HFFc6 (cell line): ENCODE measurements at regions not wholly inside any gene's neighbourhood (a gene's known extent, or its start where the extent isn't known, plus 50 kb on each side); places are given as distances from the start of the nearest gene placed in this dataset.
A peak's percentile ranks its signal among the peaks of the same experiment; 100 is the strongest.

ENCODE experiments used
- DNase-seq: peaks from one replicate; pipeline ENCODE4 v3.0.0-alpha.2; 2018
- H3K27ac Mint-ChIP-seq: 2 replicates; pipeline ENCODE4 v1.8.0; 2020; ENCODE audit warnings: mild to moderate bottlenecking, mixed read lengths
- H3K27me3 Mint-ChIP-seq: 2 replicates; pipeline ENCODE4 v1.8.0; 2021; ENCODE audit warnings: mild to moderate bottlenecking, moderate library complexity, mixed read lengths; ENCODE audit not compliant: insufficient read depth
- H3K36me3 Mint-ChIP-seq: 2 replicates; pipeline ENCODE4 v1.8.0; 2021; ENCODE audit warnings: low read depth, mixed read lengths
- H3K4me1 Mint-ChIP-seq: 2 replicates; pipeline ENCODE4 v1.8.0; 2020; ENCODE audit warnings: low read depth, mixed read lengths
- H3K4me3 Mint-ChIP-seq: 2 replicates; pipeline ENCODE4 v1.8.0; 2020; ENCODE audit warnings: mild to moderate bottlenecking, moderate library complexity, mixed read lengths
- H3K9me3 Mint-ChIP-seq: 2 replicates; pipeline ENCODE4 v1.8.0; 2020; ENCODE audit warnings: mild to moderate bottlenecking, mixed read lengths
- TF ChIP-seq, protein P1 (sequence below): fragments of 200-600 bp; sonication (generic); IDR thresholded peaks from 2 replicates; pipeline ENCODE4 v1.5.0; 2021; ENCODE audit warnings: antibody characterized with exemption, mild to moderate bottlenecking

DNA sequence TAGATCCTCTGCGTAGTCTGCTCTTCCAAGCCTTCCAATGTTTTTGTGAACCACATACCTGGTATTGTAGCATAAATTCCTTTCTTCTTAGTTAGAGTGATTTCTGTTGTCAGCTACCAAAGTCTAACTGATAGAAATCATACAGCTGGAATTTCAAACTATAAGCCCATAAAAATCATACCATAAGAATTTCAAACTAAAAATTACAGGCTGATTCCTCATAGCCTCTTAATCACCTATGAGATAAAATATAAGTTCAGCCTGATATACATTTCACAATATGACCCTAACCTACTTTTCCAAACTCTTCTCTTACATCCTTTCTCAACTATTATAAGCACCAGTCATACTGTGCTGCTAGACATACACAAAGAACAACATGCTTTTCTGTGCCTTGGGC lies 64.8 kb downstream of the PTHLH start:
- no peaks in the 10 kb centered on the region; the same call in 1 of the 2 replicates for H3K27me3 Mint-ChIP-seq
- no peak overlapping the region; the same call in 1 of the 2 replicates for H3K27ac Mint-ChIP-seq
- peaks cover 30% of the 10 kb centered on the region for H3K4me1 Mint-ChIP-seq
- peak overlapping the region; percentile 42; the same call in 1 of the 2 replicates for H3K4me3 Mint-ChIP-seq
- peaks cover 4% of the 10 kb centered on the region; the same call in 1 of the 2 replicates for H3K9me3 Mint-ChIP-seq
- DNase-seq: no peak
- no peaks in the 10 kb centered on the region for H3K36me3 Mint-ChIP-seq
- TF ChIP-seq, protein P1, sequence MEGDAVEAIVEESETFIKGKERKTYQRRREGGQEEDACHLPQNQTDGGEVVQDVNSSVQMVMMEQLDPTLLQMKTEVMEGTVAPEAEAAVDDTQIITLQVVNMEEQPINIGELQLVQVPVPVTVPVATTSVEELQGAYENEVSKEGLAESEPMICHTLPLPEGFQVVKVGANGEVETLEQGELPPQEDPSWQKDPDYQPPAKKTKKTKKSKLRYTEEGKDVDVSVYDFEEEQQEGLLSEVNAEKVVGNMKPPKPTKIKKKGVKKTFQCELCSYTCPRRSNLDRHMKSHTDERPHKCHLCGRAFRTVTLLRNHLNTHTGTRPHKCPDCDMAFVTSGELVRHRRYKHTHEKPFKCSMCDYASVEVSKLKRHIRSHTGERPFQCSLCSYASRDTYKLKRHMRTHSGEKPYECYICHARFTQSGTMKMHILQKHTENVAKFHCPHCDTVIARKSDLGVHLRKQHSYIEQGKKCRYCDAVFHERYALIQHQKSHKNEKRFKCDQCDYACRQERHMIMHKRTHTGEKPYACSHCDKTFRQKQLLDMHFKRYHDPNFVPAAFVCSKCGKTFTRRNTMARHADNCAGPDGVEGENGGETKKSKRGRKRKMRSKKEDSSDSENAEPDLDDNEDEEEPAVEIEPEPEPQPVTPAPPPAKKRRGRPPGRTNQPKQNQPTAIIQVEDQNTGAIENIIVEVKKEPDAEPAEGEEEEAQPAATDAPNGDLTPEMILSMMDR: no peak

DNA sequence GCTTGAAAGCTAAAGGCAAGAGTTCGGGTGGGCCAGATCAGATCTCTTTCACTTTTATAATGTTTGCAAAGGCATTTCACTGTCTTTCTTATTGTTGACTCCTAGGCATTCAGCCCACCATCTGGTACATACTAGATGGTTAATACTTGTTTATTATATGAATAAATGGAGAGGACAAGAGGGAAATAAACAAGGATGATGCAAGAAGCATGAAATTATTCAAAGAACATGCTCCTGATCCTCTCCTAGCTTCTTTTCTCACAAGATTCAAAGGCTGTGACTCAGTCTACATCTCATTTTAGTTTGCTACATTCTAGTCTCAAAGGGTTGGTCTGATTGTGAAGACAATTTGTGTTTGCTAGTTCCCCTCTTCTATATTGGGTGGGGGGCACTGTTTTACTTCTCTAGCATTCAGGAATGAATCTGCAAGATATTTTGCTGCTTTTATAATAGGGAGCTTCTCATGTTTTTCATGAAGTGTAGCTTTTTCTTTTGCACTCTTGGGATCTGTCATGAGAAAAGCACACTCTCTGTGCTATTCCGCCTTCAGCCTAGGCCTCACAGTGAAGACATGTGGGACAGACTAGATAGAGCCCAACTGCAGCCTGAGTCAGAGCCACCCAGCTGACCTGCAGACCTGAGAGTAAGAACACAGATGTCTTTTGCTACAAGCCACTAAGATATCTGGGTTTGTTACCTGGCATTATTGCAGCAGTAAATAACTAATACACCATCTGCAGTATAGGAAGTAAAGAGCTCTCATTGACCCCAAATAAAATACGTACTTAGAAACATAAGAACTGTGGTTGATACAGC lies 65.7 kb downstream of the PTHLH start:
- DNase-seq: no peak
- peaks cover 4% of the 10 kb centered on the region; the same call in 1 of the 2 replicates for H3K9me3 Mint-ChIP-seq
- TF ChIP-seq, protein P1: no peak
- H3K36me3 Mint-ChIP-seq: no peaks in the 10 kb centered on the region
- H3K4me3 Mint-ChIP-seq: no peak overlapping the region
- no peaks in the 10 kb centered on the region; the same call in 1 of the 2 replicates for H3K27me3 Mint-ChIP-seq
- H3K4me1 Mint-ChIP-seq: peaks cover 30% of the 10 kb centered on the region
- H3K27ac Mint-ChIP-seq: 0 out of 2 replicates have a peak overlapping the region, but pooled peaks have one; percentile 10

DNA sequence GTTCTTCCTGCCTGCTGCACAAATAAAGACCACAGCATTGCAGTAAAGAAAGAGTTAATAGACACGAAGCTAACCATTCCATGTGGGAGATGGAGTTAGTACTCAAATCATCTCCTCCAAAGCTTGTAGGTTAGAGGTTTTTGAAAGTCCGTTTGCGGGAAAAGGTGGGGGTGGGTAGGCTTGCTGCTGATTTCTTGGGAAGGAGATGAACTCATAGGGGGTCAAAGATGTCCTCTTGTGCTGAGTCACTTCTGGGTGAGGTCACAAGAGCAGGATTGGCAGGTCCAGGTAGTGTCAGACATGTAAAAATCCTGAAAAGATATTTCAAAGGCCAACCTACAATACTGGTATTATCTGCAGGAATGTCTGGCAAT lies 66.4 kb downstream of the PTHLH start:
- Mint-ChIP-seq H3K4me3 (no peak overlapping the region), H3K4me1 (peaks cover 30% of the 10 kb centered on the region)
- TF ChIP-seq, protein P1: no peak

DNA sequence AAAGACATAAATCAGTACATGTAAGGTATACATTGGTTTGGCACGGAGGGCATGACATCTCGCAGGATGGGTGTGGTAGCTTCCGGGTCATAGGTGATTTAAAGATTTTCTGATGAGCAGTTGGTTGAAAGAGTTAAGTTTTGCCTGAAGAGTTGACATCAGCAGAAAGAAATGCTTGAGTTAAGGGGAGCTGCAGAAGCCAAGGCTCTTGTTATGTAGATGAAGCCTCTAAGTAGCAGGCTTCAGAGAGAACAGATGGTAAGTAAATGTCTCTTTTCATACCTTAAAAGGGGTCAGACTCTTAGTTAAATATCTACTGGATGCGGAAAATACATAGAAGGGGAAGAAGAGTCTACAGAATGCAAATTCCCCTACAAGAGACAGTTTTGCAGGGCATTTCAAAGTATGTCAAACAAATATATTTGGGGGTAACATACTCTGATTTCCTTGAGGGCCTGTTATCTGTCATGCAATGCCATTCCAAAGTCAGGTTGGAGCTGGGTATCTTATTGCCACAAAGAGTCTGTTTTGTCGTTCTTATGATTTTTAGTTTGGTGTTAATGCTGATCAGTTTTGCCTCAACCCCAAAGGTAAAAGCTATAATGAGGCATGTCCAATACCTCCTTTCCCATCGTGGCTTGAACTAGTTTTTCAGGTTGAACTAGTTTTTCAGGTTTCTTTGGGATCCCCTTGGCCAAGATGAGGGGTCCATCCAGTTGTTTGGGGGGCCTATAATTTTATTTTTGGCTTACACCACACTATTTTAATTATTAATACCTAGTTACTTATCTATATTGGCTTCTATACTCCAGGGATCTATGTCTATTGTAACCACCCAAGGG lies 67.0 kb downstream of the PTHLH start:
- Mint-ChIP-seq H3K9me3 (peaks cover 4% of the 10 kb centered on the region; the same call in 1 of the 2 replicates), H3K4me1 (peaks cover 30% of the 10 kb centered on the region), H3K4me3 (no peak overlapping the region), H3K36me3 (no peaks in the 10 kb centered on the region), H3K27me3 (no peaks in the 10 kb centered on the region; the same call in 1 of the 2 replicates), H3K27ac (no peak overlapping the region)
- DNase-seq: no peak
- TF ChIP-seq, protein P1: no peak

More for the DNA sequence above, 66.4 kb downstream of the PTHLH start:
- DNase-seq: no peak
- Mint-ChIP-seq H3K36me3 (no peaks in the 10 kb centered on the region), H3K9me3 (peaks cover 4% of the 10 kb centered on the region; the same call in 1 of the 2 replicates), H3K27ac (no peak overlapping the region), H3K27me3 (no peaks in the 10 kb centered on the region; the same call in 1 of the 2 replicates)

DNA sequence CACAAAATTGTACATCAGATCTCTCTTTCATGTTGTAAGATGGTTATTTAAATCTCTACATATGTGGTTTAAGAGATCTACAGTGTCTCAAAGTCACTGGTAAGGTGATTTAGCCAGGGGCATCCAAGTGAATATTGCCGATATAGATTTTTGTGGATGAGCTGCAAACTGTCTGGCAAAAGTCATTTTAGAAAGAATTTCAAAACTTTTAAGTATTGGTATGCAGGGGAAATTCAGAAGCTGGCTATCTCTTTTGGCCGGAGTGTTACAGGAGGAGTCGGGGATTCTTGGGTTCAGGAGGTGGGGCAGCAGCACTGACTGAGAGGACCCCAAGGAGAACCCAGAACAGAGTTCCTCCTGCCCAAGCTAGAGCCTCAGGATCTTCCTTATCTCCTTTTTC lies 69.9 kb downstream of the PTHLH start:
- Mint-ChIP-seq H3K36me3 (no peaks in the 10 kb centered on the region), H3K4me3 (no peak overlapping the region), H3K27ac (no peak overlapping the region), H3K9me3 (peaks cover 4% of the 10 kb centered on the region; the same call in 1 of the 2 replicates), H3K27me3 (no peaks in the 10 kb centered on the region), H3K4me1 (peaks cover 42% of the 10 kb centered on the region)
- no peak for DNase-seq
- TF ChIP-seq, protein P1: no peak
